ENCODE measurements at regions not wholly inside any gene's neighbourhood (a gene's known extent, or its start where the extent isn't known, plus 50 kb on each side); places are given as distances from the start of the nearest gene placed in this dataset.
"Not testable (repeated sequence)": the region's sequence is repeated elsewhere in the genome, so short reads cannot be mapped to it uniquely, and the experiment has no call there.

GRCh38 chr17:68697850-68698361 lies 96.7 kb upstream of the FAM20A start:
- no peak for DNase-seq

- no peak for DNase-seq
Observed at GRCh38 chr17:68695659-68696058, 94.5 kb upstream of the FAM20A start.

DNA sequence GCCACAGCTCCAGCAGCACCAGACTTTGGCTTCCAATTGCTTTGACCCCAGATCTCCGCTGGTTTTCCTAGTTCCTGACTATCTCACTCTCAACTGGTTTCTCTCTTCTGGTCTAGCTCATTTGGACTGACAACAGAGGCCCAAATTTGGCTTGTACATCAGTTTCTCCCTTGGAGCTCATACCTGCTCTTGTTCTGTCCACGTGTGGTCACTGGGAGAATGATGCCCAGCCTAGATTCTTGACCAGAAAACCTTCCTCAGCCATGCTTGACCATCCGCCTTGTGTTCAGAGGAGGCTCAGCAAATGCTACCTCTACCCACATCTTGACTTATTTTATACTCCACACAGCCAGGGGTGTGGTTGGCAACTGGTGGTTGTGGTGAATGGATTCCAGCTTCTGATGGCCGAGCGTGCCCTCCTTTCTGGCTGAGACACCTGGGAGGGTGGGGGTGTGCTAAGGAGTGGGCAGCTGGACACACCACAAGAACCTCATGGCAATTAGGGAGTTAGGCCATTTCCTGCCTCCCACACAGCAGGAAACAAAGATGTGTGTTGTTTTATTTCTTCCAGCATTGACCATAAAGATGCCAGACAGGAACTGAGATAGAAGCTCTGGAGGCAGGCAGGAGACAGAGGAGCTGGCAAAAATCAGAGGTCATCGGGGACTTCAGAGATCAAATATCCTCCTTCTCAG lies 93.8 kb upstream of the FAM20A start:
- no peak for DNase-seq

DNA sequence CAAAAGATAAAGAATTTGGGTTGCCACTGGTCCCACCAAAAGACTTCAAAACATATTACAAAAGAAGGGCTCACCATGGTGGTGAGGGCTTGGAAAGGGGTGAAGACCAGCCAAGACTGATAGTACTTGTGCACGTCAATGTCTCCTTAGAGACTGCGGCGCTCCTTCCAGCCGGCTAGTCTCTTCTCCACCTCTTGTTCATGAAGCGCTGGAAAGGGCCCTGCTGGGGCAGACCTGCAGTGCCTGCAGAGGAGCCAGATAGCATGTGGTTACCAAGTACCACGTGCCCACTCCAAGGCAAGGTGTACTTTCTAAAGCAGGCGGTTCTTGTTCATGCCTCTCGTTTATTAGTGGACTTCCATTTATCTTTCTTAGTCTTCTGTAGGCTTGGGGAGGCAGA lies 92.7 kb upstream of the FAM20A start:
- no peak for DNase-seq

DNA sequence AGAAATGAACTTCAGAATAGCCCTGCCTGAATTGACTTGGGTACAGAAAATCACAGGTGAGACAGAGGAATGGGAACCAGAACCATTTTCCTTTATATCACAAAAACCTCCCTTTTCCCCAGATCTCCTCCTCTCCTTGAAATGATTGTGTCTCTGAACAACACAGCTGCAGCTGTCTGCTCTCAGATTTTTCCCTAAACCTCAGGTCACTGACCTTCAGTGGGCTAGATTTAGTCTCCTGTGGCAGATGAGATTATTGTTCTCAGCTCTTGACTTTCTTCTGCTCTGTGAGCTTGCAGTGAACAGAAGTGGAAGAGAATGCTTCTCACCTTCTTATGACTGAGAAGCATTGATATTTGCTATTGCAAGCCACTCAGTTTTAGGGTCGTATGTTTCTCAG lies 92.3 kb upstream of the FAM20A start:
- no peak for DNase-seq

DNA sequence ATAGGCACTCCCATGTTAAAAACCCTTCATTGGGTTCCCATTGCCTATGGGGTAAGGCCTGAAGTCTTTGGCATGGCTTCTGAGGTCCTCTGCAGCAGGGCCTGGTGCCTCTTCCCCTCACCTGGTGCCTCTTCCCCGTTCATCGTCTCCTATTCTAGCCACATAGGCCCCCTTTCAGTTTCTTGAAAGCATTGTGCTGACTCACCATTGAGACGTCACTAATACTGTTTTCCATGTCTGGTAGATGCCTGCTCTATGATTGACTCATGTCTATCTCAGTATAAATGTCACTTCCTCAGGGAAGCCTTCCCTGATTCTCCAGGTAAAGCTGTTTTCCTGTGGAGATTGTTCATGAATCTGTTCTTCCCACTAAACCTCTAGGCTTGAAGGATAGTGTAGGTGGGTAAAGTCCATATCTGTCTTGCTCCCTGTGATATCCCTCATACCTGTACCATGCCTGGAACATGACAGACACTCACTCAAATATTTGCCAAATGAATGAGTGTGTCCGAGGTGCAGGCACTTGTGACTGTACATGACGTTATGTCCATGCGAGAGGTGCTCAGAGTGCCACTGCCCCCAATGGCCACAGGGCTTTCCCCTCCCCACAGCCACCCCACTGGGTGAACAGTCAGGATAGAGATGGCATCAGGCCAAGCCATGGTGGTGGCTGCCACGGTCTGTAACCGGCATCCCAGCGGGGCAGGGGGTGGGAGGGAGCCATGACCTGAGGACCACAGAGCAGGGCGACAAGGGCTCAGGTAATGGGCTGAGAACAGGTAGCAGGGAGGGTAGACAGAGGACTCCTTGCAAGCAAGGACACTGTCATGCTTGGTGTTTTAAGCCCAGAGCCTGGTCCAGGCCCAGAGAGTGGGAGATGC lies 85.2 kb upstream of the FAM20A start:
- DNase-seq = no peak

DNA sequence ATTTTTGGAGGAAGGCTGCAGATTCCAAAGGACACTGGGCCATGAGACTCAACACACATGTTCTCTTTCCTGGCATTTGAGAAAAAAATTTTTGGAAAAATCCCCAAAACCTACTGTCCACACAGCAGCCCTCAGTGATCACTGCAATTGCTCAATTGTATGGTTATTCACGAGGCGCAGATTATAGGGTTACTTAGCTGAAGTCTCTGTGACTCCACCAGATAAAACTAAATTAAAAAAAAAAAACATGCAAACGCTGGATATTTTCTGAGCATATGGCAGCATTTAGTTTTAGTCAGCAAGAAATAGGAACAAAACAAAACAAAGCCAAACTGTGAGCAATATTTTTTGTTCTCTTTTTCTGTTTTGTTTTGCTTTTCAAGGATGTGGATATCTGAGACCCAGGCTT lies 83.8 kb upstream of the FAM20A start:
- DNase-seq = no peak

DNA sequence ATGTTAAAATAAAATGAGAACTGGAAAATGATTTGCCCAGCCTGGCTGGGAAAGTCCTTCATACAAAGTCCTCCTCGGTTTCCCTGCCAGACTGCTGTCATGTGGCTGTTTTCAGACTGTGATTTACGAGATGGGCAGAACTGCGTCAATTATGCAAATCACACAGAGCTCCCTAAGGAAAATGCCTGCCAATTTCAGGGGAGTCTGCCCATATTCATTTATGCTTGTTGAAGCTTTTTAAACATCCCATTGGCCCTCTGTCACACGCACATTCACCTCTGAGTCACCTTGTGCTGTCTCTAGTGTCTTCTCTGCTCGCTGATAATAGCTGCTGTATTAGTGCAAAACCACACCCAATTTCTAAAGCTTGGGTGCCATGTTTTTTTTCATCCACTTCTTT lies 81.7 kb upstream of the FAM20A start:
- peak; percentile 71 for DNase-seq

- no peak for DNase-seq
Observed at GRCh38 chr17:68679882-68680281, 78.7 kb upstream of the FAM20A start.

- DNase-seq = no peak
Observed at GRCh38 chr17:68676856-68677255, 75.7 kb upstream of the FAM20A start.

GRCh38 chr17:68675723-68676122 lies 74.6 kb upstream of the FAM20A start:
- no peak for DNase-seq

- DNase-seq = no peak
Observed at GRCh38 chr17:68674029-68674925, 73.1 kb upstream of the FAM20A start.

GRCh38 chr17:68670967-68671693 lies 70.0 kb upstream of the FAM20A start:
- DNase-seq = no peak

- not testable (repeated sequence) for DNase-seq
Observed at GRCh38 chr17:68666438-68666837, 65.3 kb upstream of the FAM20A start.

DNA sequence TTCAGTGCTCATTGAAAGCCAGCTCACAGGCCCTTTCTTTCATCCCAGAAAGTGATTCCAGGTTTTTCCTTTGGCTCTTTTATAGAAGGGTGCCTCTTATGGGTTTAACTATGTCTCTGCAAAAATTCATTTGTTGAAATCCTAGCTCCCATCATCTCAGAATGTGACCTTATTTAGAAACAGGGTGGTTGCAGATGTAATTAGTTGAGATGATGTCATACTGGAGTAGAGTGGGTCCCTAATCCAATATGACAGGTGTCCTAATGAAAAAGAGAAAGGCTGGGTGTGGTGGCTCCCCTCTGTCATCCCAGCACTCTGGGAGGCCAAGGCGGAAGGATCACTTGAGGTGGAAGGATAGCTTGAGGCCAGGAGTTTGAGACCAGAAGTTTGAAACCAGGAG lies 64.2 kb upstream of the FAM20A start:
- no peak for DNase-seq

DNA sequence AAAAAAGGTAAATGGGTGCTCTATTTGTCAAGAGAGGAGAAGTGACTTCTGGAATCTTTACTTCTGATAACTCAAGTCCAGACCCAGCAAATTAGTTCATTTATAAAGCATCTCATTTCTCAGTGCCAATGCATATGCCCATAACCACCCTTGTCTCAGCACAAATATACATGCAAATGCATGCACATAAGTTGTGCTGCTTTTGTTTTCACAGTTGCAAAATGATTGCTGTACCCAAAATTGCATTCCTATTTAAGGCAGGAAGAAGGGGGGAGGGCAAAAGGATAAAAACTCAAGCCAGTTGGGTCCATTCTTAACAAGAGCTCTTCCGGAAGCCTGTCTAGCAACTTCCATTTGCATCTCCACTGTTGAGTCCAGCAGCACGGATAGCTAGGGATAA lies 61.3 kb upstream of the FAM20A start:
- DNase-seq = no peak

- DNase-seq = no peak
Observed at GRCh38 chr17:68662037-68662432, 60.9 kb upstream of the FAM20A start.

DNA sequence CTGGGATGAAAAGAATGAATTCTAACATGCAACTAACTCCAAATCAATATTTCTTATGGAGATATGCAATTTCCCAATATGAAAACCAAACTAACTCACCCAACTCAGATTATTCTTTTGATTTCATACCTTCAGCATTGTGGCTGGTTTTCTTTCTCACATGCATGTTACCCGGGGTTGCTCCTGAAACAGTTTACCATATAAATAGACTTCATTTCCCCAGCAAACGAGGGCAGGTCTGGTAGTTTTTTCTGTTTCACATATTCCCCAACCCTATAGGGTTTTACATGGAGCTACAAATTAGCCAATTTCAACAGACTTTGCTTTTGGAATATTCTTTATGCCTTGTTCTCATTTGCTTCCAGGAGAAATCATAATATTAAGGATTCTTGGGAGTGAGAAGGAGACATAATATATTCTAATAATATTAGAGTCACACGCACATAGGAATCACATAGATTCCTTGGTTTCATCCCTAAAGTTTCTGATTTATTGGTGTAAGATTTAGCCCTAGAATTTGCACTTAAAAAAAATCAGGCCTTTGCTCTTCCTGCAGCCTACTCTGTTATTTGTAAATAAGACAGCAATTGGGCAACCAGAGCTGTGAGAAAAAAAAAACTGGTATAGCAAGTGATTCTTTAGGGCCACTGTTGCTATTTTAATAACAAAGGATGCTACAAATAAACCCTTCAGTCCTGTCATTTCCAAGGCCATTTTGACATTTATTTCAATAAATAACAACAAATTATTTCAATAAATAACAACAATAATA lies 60.3 kb upstream of the FAM20A start:
- no peak for DNase-seq

DNA sequence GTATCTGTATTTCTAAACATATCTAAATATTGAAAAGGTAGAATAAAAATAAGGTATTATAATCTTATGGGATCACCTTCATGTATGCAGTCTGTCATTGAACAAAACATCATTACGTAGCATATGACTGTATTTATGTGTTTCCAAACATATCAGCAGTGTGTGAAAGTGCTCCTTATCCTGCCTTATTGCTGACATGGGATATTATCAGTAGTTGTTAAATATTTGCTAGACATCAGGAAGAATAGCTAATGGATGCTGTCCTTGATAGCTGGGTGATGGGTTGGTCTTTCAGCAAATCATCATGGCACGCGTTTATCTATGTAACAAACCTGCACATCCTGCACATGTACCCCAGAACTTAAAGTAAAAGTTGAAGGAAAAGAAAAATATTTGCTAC lies 59.1 kb upstream of the FAM20A start:
- DNase-seq = no peak

GRCh38 chr17:68658999-68659780 lies 58.0 kb upstream of the FAM20A start:
- DNase-seq = no peak

DNA sequence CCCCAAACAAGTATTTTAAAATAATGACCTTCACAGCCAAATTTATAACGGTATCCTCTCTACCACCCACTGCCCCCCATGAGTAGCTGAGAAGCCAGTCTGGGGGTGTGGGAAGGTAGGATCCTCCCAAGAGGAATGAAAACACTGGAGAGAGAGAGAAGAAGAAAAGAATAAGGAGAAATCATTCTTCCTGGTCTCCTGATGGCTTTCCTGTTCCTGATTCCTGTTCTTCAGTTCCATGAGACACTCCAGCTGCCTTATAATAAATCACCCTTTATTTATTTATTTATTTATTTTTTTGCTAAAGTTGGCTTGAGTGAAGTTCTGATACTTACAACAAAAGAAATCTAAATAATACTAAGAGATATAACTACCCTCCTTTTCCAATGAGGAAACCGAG lies 56.4 kb upstream of the FAM20A start:
- no peak for DNase-seq

Measured in NCI-H1048 (cell line).